ENCODE measurements at regions not wholly inside any gene's neighbourhood (a gene's known extent, or its start where the extent isn't known, plus 50 kb on each side); places are given as distances from the start of the nearest gene placed in this dataset.
"Not testable (repeated sequence)": the region's sequence is repeated elsewhere in the genome, so short reads cannot be mapped to it uniquely, and the experiment has no call there.

GRCh38 chr2:185578322-185578721 lies 160.3 kb upstream of the FSIP2 start:
- no peak for DNase-seq
- H3K27me3 ChIP-seq (ENCODE audit: low read length): no peaks in the 10 kb centered on the region
- H3K9me2 ChIP-seq (replicated peaks; ENCODE audit: insufficient read depth, low read length): no peaks in the 10 kb centered on the region
- no peak overlapping the region for H3K27ac ChIP-seq (ENCODE audit: low read length)
- no peaks in the 10 kb centered on the region for H3K9me3 ChIP-seq (ENCODE audit: low read length)
- no peaks in the 10 kb centered on the region for H3K4me1 ChIP-seq (ENCODE audit: low read length)
- H2AFZ ChIP-seq (ENCODE audit: low read length): no peak overlapping the region
- no peak overlapping the region for H3K9ac ChIP-seq (ENCODE audit: low read length)
- H3K36me3 ChIP-seq (ENCODE audit: insufficient read depth, low read length): no peaks in the 10 kb centered on the region
- H3K4me2 ChIP-seq (ENCODE audit: low read depth, low read length, poor library complexity, severe bottlenecking): no peak overlapping the region
- H4K20me1 ChIP-seq (ENCODE audit: insufficient read depth, low read depth, low read length): no peaks in the 10 kb centered on the region
- no peak overlapping the region for H3K4me3 ChIP-seq (ENCODE audit: low read length)
- no peaks in the 10 kb centered on the region for H3K79me2 ChIP-seq (ENCODE audit: low read length)

GRCh38 chr2:185583058-185583816 lies 155.4 kb upstream of the FSIP2 start:
- Histone ChIP-seq H4K20me1 (ENCODE audit: insufficient read depth, low read depth, low read length) (no peaks in the 10 kb centered on the region), H3K9me3 (ENCODE audit: low read length) (no peaks in the 10 kb centered on the region), H3K36me3 (ENCODE audit: insufficient read depth, low read length) (no peaks in the 10 kb centered on the region), H3K4me3 (ENCODE audit: low read length) (no peak overlapping the region), H3K79me2 (ENCODE audit: low read length) (no peaks in the 10 kb centered on the region), H3K4me1 (ENCODE audit: low read length) (no peaks in the 10 kb centered on the region), H2AFZ (ENCODE audit: low read length) (no peak overlapping the region), H3K9me2 (replicated peaks; ENCODE audit: insufficient read depth, low read length) (no peaks in the 10 kb centered on the region), H3K9ac (ENCODE audit: low read length) (no peak overlapping the region), H3K27ac (ENCODE audit: low read length) (no peak overlapping the region), H3K27me3 (ENCODE audit: low read length) (no peaks in the 10 kb centered on the region), H3K4me2 (ENCODE audit: low read depth, low read length, poor library complexity, severe bottlenecking) (no peak overlapping the region)
- no peak for DNase-seq

- H3K27ac ChIP-seq (ENCODE audit: low read length); H3K4me3 ChIP-seq (ENCODE audit: low read length); H3K4me2 ChIP-seq (ENCODE audit: low read depth, low read length, poor library complexity, severe bottlenecking); H4K20me1 ChIP-seq (ENCODE audit: insufficient read depth, low read depth, low read length); H3K9me2 ChIP-seq (replicated peaks; ENCODE audit: insufficient read depth, low read length); DNase-seq; H3K79me2 ChIP-seq (ENCODE audit: low read length); H3K9ac ChIP-seq (ENCODE audit: low read length); H2AFZ ChIP-seq (ENCODE audit: low read length); H3K36me3 ChIP-seq (ENCODE audit: insufficient read depth, low read length); H3K27me3 ChIP-seq (ENCODE audit: low read length); H3K4me1 ChIP-seq (ENCODE audit: low read length); H3K9me3 ChIP-seq (ENCODE audit: low read length): not testable (repeated sequence)
These were observed 153.4 kb upstream of the FSIP2 start for GRCh38 chr2:185585165-185585564.

GRCh38 chr2:185591276-185591675 lies 147.3 kb upstream of the FSIP2 start:
- not testable (repeated sequence) for H3K27ac ChIP-seq (ENCODE audit: low read length); H3K4me1 ChIP-seq (ENCODE audit: low read length); H3K4me2 ChIP-seq (ENCODE audit: low read depth, low read length, poor library complexity, severe bottlenecking); H2AFZ ChIP-seq (ENCODE audit: low read length); H3K9me3 ChIP-seq (ENCODE audit: low read length); H3K4me3 ChIP-seq (ENCODE audit: low read length); H3K9ac ChIP-seq (ENCODE audit: low read length); H4K20me1 ChIP-seq (ENCODE audit: insufficient read depth, low read depth, low read length); H3K27me3 ChIP-seq (ENCODE audit: low read length); DNase-seq; H3K9me2 ChIP-seq (replicated peaks; ENCODE audit: insufficient read depth, low read length); H3K79me2 ChIP-seq (ENCODE audit: low read length); H3K36me3 ChIP-seq (ENCODE audit: insufficient read depth, low read length)

- Histone ChIP-seq H3K4me2 (ENCODE audit: low read depth, low read length, poor library complexity, severe bottlenecking) (no peak overlapping the region), H3K79me2 (ENCODE audit: low read length) (no peaks in the 10 kb centered on the region), H4K20me1 (ENCODE audit: insufficient read depth, low read depth, low read length) (no peaks in the 10 kb centered on the region), H2AFZ (ENCODE audit: low read length) (no peak overlapping the region), H3K9ac (ENCODE audit: low read length) (no peak overlapping the region), H3K27me3 (ENCODE audit: low read length) (no peaks in the 10 kb centered on the region), H3K27ac (ENCODE audit: low read length) (no peak overlapping the region), H3K9me2 (replicated peaks; ENCODE audit: insufficient read depth, low read length) (no peaks in the 10 kb centered on the region), H3K4me3 (ENCODE audit: low read length) (no peak overlapping the region), H3K36me3 (ENCODE audit: insufficient read depth, low read length) (no peaks in the 10 kb centered on the region), H3K4me1 (ENCODE audit: low read length) (no peaks in the 10 kb centered on the region), H3K9me3 (ENCODE audit: low read length) (no peaks in the 10 kb centered on the region)
- no peak for DNase-seq
These were observed 130.7 kb upstream of the FSIP2 start for GRCh38 chr2:185607945-185608344.

GRCh38 chr2:185608799-185609198 lies 129.8 kb upstream of the FSIP2 start:
- no peaks in the 10 kb centered on the region for H3K79me2 ChIP-seq (ENCODE audit: low read length)
- H3K27me3 ChIP-seq (ENCODE audit: low read length): no peaks in the 10 kb centered on the region
- DNase-seq: no peak
- H3K4me2 ChIP-seq (ENCODE audit: low read depth, low read length, poor library complexity, severe bottlenecking): no peak overlapping the region
- no peaks in the 10 kb centered on the region for H3K36me3 ChIP-seq (ENCODE audit: insufficient read depth, low read length)
- no peaks in the 10 kb centered on the region for H3K4me1 ChIP-seq (ENCODE audit: low read length)
- no peak overlapping the region for H3K27ac ChIP-seq (ENCODE audit: low read length)
- H3K4me3 ChIP-seq (ENCODE audit: low read length): no peak overlapping the region
- H3K9me2 ChIP-seq (replicated peaks; ENCODE audit: insufficient read depth, low read length): no peaks in the 10 kb centered on the region
- H3K9ac ChIP-seq (ENCODE audit: low read length): no peak overlapping the region
- H4K20me1 ChIP-seq (ENCODE audit: insufficient read depth, low read depth, low read length): no peaks in the 10 kb centered on the region
- no peak overlapping the region for H2AFZ ChIP-seq (ENCODE audit: low read length)
- H3K9me3 ChIP-seq (ENCODE audit: low read length): no peaks in the 10 kb centered on the region

- no peaks in the 10 kb centered on the region for H3K79me2 ChIP-seq (ENCODE audit: low read length)
- no peak overlapping the region for H3K4me2 ChIP-seq (ENCODE audit: low read depth, low read length, poor library complexity, severe bottlenecking)
- H2AFZ ChIP-seq (ENCODE audit: low read length): no peak overlapping the region
- H3K27me3 ChIP-seq (ENCODE audit: low read length): no peaks in the 10 kb centered on the region
- DNase-seq: no peak
- H3K4me1 ChIP-seq (ENCODE audit: low read length): no peaks in the 10 kb centered on the region
- no peak overlapping the region for H3K9ac ChIP-seq (ENCODE audit: low read length)
- H3K9me2 ChIP-seq (replicated peaks; ENCODE audit: insufficient read depth, low read length): no peaks in the 10 kb centered on the region
- no peak overlapping the region for H3K4me3 ChIP-seq (ENCODE audit: low read length)
- no peaks in the 10 kb centered on the region for H4K20me1 ChIP-seq (ENCODE audit: insufficient read depth, low read depth, low read length)
- no peaks in the 10 kb centered on the region for H3K9me3 ChIP-seq (ENCODE audit: low read length)
- no peaks in the 10 kb centered on the region for H3K36me3 ChIP-seq (ENCODE audit: insufficient read depth, low read length)
- no peak overlapping the region for H3K27ac ChIP-seq (ENCODE audit: low read length)
These were observed 128.3 kb upstream of the FSIP2 start for GRCh38 chr2:185610301-185610700.

- no peak for DNase-seq
- Histone ChIP-seq H3K36me3 (ENCODE audit: insufficient read depth, low read length) (no peaks in the 10 kb centered on the region), H4K20me1 (ENCODE audit: insufficient read depth, low read depth, low read length) (no peaks in the 10 kb centered on the region), H3K9me2 (replicated peaks; ENCODE audit: insufficient read depth, low read length) (no peaks in the 10 kb centered on the region), H3K9ac (ENCODE audit: low read length) (no peak overlapping the region), H3K27ac (ENCODE audit: low read length) (no peak overlapping the region), H3K4me1 (ENCODE audit: low read length) (no peaks in the 10 kb centered on the region), H3K4me2 (ENCODE audit: low read depth, low read length, poor library complexity, severe bottlenecking) (no peak overlapping the region), H3K27me3 (ENCODE audit: low read length) (no peaks in the 10 kb centered on the region), H3K4me3 (ENCODE audit: low read length) (no peak overlapping the region), H3K9me3 (ENCODE audit: low read length) (0 out of 2 replicates have a peak, but pooled peaks cover 2% of the 10 kb centered on the region), H3K79me2 (ENCODE audit: low read length) (no peaks in the 10 kb centered on the region), H2AFZ (ENCODE audit: low read length) (no peak overlapping the region)
These were observed 120.0 kb upstream of the FSIP2 start for GRCh38 chr2:185618625-185619024.
